Common myeloid progenitor, CD34-positive (primary cell): ENCODE measurements at regions not wholly inside any gene's neighbourhood (a gene's known extent, or its start where the extent isn't known, plus 50 kb on each side); places are given as distances from the start of the nearest gene placed in this dataset.
A peak's percentile ranks its signal among the peaks of the same experiment; 100 is the strongest.

Experiments used
- CTCF ChIA-PET: fragments of 350-600 bp; sonication (Branson Sonifier 250); formaldehyde crosslinking; loops from one replicate; lab custom pipeline; 2021; ENCODE audit warnings: antibody characterized with exemption; lab: Charles Lee
- POLR2A ChIA-PET: fragments of 350-600 bp; sonication (Branson Sonifier 250); formaldehyde crosslinking; loops from one replicate; lab custom pipeline; 2021; ENCODE audit warnings: antibody characterized with exemption; lab: Charles Lee
- DNase-seq, 3 donors: peaks; one replicate each; pipeline versions ENCODE4 v3.0.0 to v3.0.0-alpha.2; 2013
- H3K27ac ChIP-seq, 2 experiments: 1 replicate in 1 of 2; 2 replicates in 1 of 2; pipeline ENCODE4 v1.7.0; 2013; ENCODE audit warnings: inconsistent platforms in 2 of 2, low read length in 2 of 2, mild to moderate bottlenecking in 2 of 2, low read depth in 1 of 2, moderate library complexity in 1 of 2; ENCODE audit not compliant: severe bottlenecking in 2 of 2, insufficient read depth in 1 of 2, poor library complexity in 1 of 2
- H3K27me3 ChIP-seq, 5 experiments: replicated peaks in 2 of 5; 1 replicate in 3 of 5; 2 replicates in 2 of 5; pipeline versions ENCODE4 v1.6.1 to v1.7.0; 2013; ENCODE audit warnings: low read length in 4 of 5, mild to moderate bottlenecking in 2 of 5, moderate library complexity in 2 of 5, inconsistent platforms in 1 of 5; ENCODE audit not compliant: insufficient read depth in 5 of 5, control insufficient read depth in 4 of 5
- H3K36me3 ChIP-seq, 4 experiments: 1 replicate in 2 of 4; 2 replicates in 2 of 4; pipeline versions ENCODE4 v1.6.1 to v1.7.0; 2013; ENCODE audit warnings: low read length in 3 of 4, control low read depth in 1 of 4, mild to moderate bottlenecking in 1 of 4; ENCODE audit not compliant: control insufficient read depth in 4 of 4, insufficient read depth in 4 of 4
- H3K4me1 ChIP-seq, 4 experiments: 1 replicate in 3 of 4; 2 replicates in 1 of 4; pipeline versions ENCODE4 v1.6.1 to v1.7.1; 2013; ENCODE audit warnings: low read length in 3 of 4, mild to moderate bottlenecking in 3 of 4, control low read depth in 1 of 4, inconsistent platforms in 1 of 4, moderate library complexity in 1 of 4; ENCODE audit not compliant: control insufficient read depth in 4 of 4, insufficient read depth in 4 of 4; ENCODE audit errors: control extremely low read depth in 1 of 4
- H3K4me3 ChIP-seq, 7 experiments: 1 replicate in 4 of 7; 2 replicates in 3 of 7; pipeline versions ENCODE4 v1.5.1 to v1.7.0; 2013; ENCODE audit warnings: mild to moderate bottlenecking in 7 of 7, low read length in 6 of 7, moderate library complexity in 6 of 7, inconsistent platforms in 2 of 7, low read depth in 2 of 7, control low read depth in 1 of 7; ENCODE audit not compliant: insufficient read depth in 4 of 7, control insufficient read depth in 1 of 7; ENCODE audit errors: extremely low read depth in 1 of 7
- H3K9me3 ChIP-seq, 5 experiments: 1 replicate in 4 of 5; 2 replicates in 1 of 5; pipeline versions ENCODE4 v1.6.1 to v1.7.1; 2013; ENCODE audit warnings: low read length in 4 of 5, mild to moderate bottlenecking in 2 of 5, inconsistent platforms in 1 of 5, low read depth in 1 of 5, moderate library complexity in 1 of 5; ENCODE audit not compliant: control insufficient read depth in 4 of 5, insufficient read depth in 2 of 5; ENCODE audit errors: control extremely low read depth in 1 of 5
- WGBS: methylation state at CpG from one replicate; pipeline ENCODE4 v1.1.5; 2013; ENCODE audit not compliant: insufficient coverage; 5-methylcytosine and 5-hydroxymethylcytosine counted together

DNA sequence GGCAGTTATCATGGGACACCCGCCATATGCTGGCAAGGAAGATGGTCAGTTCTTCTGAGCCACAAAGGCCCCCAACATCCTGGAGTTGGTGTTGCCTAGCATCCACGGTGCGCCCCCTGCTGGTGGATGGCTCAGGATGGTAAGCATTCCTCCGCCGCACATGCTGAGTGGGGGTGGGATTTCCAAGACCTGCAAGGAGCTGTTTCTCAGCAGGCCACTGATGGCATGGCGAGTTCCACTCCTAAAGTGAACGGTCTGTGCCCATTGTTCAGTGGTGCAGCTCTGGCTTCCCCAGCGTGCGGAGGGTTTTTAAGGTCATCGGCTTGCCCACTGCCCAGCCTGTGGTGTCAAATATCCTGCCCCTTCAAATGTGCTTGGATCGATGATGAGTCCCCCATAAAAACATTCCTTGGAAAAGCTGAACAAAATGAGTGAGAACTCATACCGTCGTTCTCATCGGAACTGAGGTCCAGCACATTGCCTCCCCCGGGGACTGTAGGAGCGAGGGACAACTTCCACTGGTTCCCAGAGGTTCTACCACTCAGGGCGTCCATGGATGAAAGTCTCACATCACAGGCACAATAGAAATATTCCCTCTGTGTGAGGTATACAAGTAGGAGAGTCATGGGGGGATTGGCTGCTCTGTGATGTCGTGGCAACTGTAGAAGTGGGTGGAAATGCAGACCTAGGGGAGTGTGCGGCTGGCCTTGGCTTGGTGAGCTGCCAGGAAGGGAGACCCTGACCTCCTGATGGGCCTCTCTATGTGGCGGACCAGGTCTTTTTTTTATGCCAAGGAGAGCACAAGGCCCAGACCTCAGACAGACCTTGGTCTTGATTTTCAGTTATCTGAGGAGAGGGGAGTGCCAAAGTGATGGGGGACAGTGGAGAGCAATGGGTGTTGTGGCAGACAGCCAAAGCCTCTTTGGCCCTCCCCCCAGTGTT is 102.0 kb downstream of the SNRPN start:
- 93% methylated on average over 13 of the region's 20 CpGs for WGBS
- POLR2A ChIA-PET = no interaction called here
- Histone ChIP-seq H3K27me3 (no peaks in the 10 kb centered on the region), H3K4me1 (no peaks in the 10 kb centered on the region), H3K36me3 (peaks cover 16 to 97% (median 69%) of the 10 kb centered on the region in 4 experiments), H3K27ac (no peak overlapping the region), H3K4me3 (peak overlapping the region in 1 of 7 experiments; percentile 33), H3K9me3 (peaks cover 0 to 100% (median 98%) of the 10 kb centered on the region in 5 experiments)
- no peak for DNase-seq
- CTCF ChIA-PET = no interaction called here

GRCh38 chr15:25057574-25057973 is 102.8 kb downstream of the SNRPN start:
- peaks cover 0 to 100% (median 98%) of the 10 kb centered on the region in 5 experiments for H3K9me3 ChIP-seq
- ChIA-PET POLR2A (no interaction called here), CTCF (no interaction called here)
- H3K4me1 ChIP-seq = no peaks in the 10 kb centered on the region
- peak overlapping the region in 1 of 7 experiments; percentile 22 for H3K4me3 ChIP-seq
- peaks cover 15 to 98% (median 71%) of the 10 kb centered on the region in 4 experiments for H3K36me3 ChIP-seq
- DNase-seq = no peak
- no peak overlapping the region for H3K27ac ChIP-seq
- no peaks in the 10 kb centered on the region for H3K27me3 ChIP-seq
- 93% methylated on average over 7 of the region's 7 CpGs for WGBS

- no peaks in the 10 kb centered on the region for H3K27me3 ChIP-seq
- peak overlapping the region in 1 of 7 experiments; percentile 22 for H3K4me3 ChIP-seq
- no peak for DNase-seq
- peaks cover 0 to 100% (median 98%) of the 10 kb centered on the region in 5 experiments for H3K9me3 ChIP-seq
- peaks cover 15 to 98% (median 69%) of the 10 kb centered on the region in 4 experiments for H3K36me3 ChIP-seq
- H3K4me1 ChIP-seq = no peaks in the 10 kb centered on the region
- 94% methylated on average over 16 of the region's 18 CpGs for WGBS
- ChIA-PET CTCF (no interaction called here), POLR2A (no interaction called here)
- H3K27ac ChIP-seq = no peak overlapping the region
Measured at GRCh38 chr15:25058080-25058785, 103.4 kb downstream of the SNRPN start.

GRCh38 chr15:25059698-25060471 is 105.1 kb downstream of the SNRPN start:
- H3K36me3 ChIP-seq = peaks cover 17 to 98% (median 77%) of the 10 kb centered on the region in 4 experiments
- CTCF ChIA-PET = no interaction called here
- POLR2A ChIA-PET = no interaction called here
- no peak for DNase-seq
- H3K9me3 ChIP-seq = peaks cover 0 to 100% (median 98%) of the 10 kb centered on the region in 5 experiments
- H3K4me3 ChIP-seq = peak overlapping the region in 1 of 7 experiments; percentile 42
- 95% methylated on average over 20 of the region's 20 CpGs for WGBS
- H3K27ac ChIP-seq = no peak overlapping the region
- no peaks in the 10 kb centered on the region for H3K4me1 ChIP-seq
- no peaks in the 10 kb centered on the region for H3K27me3 ChIP-seq

GRCh38 chr15:25060472-25060803 is 105.7 kb downstream of the SNRPN start:
- H3K36me3 ChIP-seq = peaks cover 17 to 99% (median 76%) of the 10 kb centered on the region in 4 experiments
- H3K4me1 ChIP-seq = no peaks in the 10 kb centered on the region
- no peaks in the 10 kb centered on the region for H3K27me3 ChIP-seq
- WGBS = 77% methylated on average over 7 of the region's 8 CpGs
- no peak overlapping the region for H3K27ac ChIP-seq
- POLR2A ChIA-PET = no interaction called here
- H3K4me3 ChIP-seq = peak overlapping the region in 1 of 7 experiments; percentile 36
- CTCF ChIA-PET = no interaction called here
- H3K9me3 ChIP-seq = peaks cover 0 to 100% (median 98%) of the 10 kb centered on the region in 5 experiments
- no peak for DNase-seq

DNA sequence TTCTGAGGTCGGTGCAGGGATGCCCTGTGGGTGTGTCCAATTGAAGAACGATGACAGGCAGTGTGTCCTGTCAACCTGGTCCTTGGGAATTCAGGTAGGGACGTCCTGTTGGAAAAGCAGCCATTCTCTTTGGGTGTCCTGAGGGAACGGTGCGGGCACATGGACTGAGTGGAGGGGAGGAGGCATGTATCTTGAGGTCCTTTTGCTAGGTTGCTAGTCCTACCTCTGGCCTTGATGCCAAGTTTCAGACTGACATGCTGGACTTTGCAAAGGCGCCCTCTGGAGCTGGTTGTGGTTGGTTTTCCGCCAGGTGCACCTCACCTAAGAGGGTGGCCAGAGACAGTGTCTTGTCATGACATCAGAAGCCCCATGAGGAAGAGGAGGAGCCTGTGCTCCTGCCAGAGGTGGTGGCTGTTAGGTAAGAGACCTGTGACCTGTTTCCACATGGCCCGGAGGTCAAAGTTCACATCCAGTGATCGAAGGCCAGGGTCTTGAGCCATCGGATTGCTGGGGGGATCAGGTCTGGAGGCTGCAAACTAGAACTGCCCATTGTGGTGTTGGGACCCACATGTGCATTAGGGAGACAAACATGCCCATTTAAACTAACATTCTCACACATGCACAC is 106.3 kb downstream of the SNRPN start:
- ChIA-PET POLR2A (interaction anchor here (0.6 kb wide), 1 partner anchor 48 kb away, joined by 3 read pairs; no protein-coding TSS in a partner anchor), CTCF (no interaction called here)
- Histone ChIP-seq H3K27me3 (no peaks in the 10 kb centered on the region), H3K4me3 (peak overlapping the region in 1 of 7 experiments; percentile 52), H3K9me3 (peaks cover 0 to 100% (median 98%) of the 10 kb centered on the region in 5 experiments), H3K27ac (no peak overlapping the region), H3K4me1 (no peaks in the 10 kb centered on the region), H3K36me3 (peaks cover 17 to 99% (median 75%) of the 10 kb centered on the region in 4 experiments)
- 89% methylated on average over 9 of the region's 10 CpGs for WGBS
- DNase-seq = no peak
